ENCODE measurements at regions not wholly inside any gene's neighbourhood (a gene's known extent, or its start where the extent isn't known, plus 50 kb on each side); places are given as distances from the start of the nearest gene placed in this dataset.

- Mint-ChIP-seq H3K4me3 (no peak overlapping the region), H3K27me3 (peaks cover 4% of the 10 kb centered on the region), H3K9me3 (peaks cover 9% of the 10 kb centered on the region), H3K4me1 (ENCODE audit: low read depth) (no peaks in the 10 kb centered on the region), H3K27ac (no peak overlapping the region), H3K36me3 (ENCODE audit: low read depth) (no peaks in the 10 kb centered on the region)
Measured at GRCh38 chr9:90451804-90452203, 190.8 kb downstream of the DIRAS2 start.

DNA sequence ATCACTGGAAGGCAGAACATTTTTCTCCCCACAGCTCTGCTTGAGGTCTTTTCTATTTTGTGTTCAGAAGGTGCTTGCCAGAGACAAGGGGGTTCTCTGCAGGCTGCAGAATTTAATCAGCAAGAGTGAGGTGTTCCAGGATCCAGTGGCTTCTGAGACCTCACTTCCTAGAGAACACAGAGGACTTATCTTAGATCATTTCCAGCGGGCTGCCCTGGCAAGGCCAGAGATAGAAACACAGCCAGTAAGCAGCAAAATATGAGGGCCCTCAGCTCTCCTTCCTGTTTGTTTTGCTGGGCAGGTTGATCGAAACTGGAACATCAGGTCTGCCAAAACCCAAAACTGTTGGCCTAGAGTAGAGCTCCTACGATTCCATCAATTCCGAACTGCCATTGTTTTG lies 187.3 kb downstream of the DIRAS2 start:
- H3K27ac Mint-ChIP-seq = no peak overlapping the region
- peaks cover 9% of the 10 kb centered on the region for H3K9me3 Mint-ChIP-seq
- peaks cover 4% of the 10 kb centered on the region for H3K27me3 Mint-ChIP-seq
- no peak overlapping the region for H3K4me3 Mint-ChIP-seq
- no peaks in the 10 kb centered on the region for H3K4me1 Mint-ChIP-seq (ENCODE audit: low read depth)
- H3K36me3 Mint-ChIP-seq (ENCODE audit: low read depth) = no peaks in the 10 kb centered on the region

GRCh38 chr9:90457386-90458190 lies 185.0 kb downstream of the DIRAS2 start:
- Mint-ChIP-seq H3K4me1 (ENCODE audit: low read depth) (no peaks in the 10 kb centered on the region), H3K36me3 (ENCODE audit: low read depth) (no peaks in the 10 kb centered on the region), H3K9me3 (peaks cover 9% of the 10 kb centered on the region), H3K27me3 (peaks cover 16% of the 10 kb centered on the region), H3K4me3 (no peak overlapping the region), H3K27ac (no peak overlapping the region)

GRCh38 chr9:90458485-90458884 lies 184.1 kb downstream of the DIRAS2 start:
- Mint-ChIP-seq H3K4me3 (no peak overlapping the region), H3K36me3 (ENCODE audit: low read depth) (no peaks in the 10 kb centered on the region), H3K9me3 (peaks cover 9% of the 10 kb centered on the region), H3K4me1 (ENCODE audit: low read depth) (no peaks in the 10 kb centered on the region), H3K27ac (no peak overlapping the region), H3K27me3 (peaks cover 20% of the 10 kb centered on the region)

GRCh38 chr9:90459321-90459720 lies 183.3 kb downstream of the DIRAS2 start:
- H3K27me3 Mint-ChIP-seq = peaks cover 20% of the 10 kb centered on the region
- H3K4me1 Mint-ChIP-seq (ENCODE audit: low read depth) = no peaks in the 10 kb centered on the region
- H3K27ac Mint-ChIP-seq = no peak overlapping the region
- H3K36me3 Mint-ChIP-seq (ENCODE audit: low read depth) = no peaks in the 10 kb centered on the region
- no peak overlapping the region for H3K4me3 Mint-ChIP-seq
- H3K9me3 Mint-ChIP-seq = peaks cover 7% of the 10 kb centered on the region

- H3K36me3 Mint-ChIP-seq (ENCODE audit: low read depth) = no peaks in the 10 kb centered on the region
- H3K27ac Mint-ChIP-seq = no peak overlapping the region
- H3K4me3 Mint-ChIP-seq = no peak overlapping the region
- no peaks in the 10 kb centered on the region for H3K4me1 Mint-ChIP-seq (ENCODE audit: low read depth)
- H3K27me3 Mint-ChIP-seq = peaks cover 24% of the 10 kb centered on the region
- H3K9me3 Mint-ChIP-seq = peaks cover 4% of the 10 kb centered on the region
Measured at GRCh38 chr9:90460220-90460619, 182.4 kb downstream of the DIRAS2 start.

- Mint-ChIP-seq H3K4me1 (ENCODE audit: low read depth) (no peaks in the 10 kb centered on the region), H3K36me3 (ENCODE audit: low read depth) (no peaks in the 10 kb centered on the region), H3K9me3 (no peaks in the 10 kb centered on the region), H3K4me3 (no peak overlapping the region), H3K27ac (no peak overlapping the region), H3K27me3 (peaks cover 23% of the 10 kb centered on the region)
Measured at GRCh38 chr9:90464978-90465377, 177.6 kb downstream of the DIRAS2 start.

DNA sequence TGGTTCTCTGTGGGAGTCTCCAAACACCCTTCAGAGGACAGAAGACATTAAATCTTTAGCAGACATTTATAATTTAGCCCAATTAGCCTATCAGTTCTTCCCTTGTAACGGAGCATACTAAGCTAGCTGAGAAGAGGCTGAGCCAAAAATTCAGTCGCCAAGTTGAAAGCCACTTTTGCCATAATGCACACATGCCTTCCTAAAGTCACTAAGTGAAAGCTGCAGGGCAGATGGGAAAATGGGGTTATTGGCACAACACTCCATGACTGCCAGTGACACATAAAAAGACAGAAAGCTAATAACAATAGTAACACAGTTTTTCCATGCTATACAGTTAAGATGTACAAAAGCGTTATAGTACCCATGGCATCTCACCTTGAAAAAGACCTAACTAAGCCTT lies 176.2 kb downstream of the DIRAS2 start:
- no peaks in the 10 kb centered on the region for H3K36me3 Mint-ChIP-seq (ENCODE audit: low read depth)
- H3K27me3 Mint-ChIP-seq = peaks cover 23% of the 10 kb centered on the region
- H3K27ac Mint-ChIP-seq = no peak overlapping the region
- H3K4me1 Mint-ChIP-seq (ENCODE audit: low read depth) = no peaks in the 10 kb centered on the region
- no peaks in the 10 kb centered on the region for H3K9me3 Mint-ChIP-seq
- H3K4me3 Mint-ChIP-seq = no peak overlapping the region

- H3K4me3 Mint-ChIP-seq = no peak overlapping the region
- H3K27me3 Mint-ChIP-seq = peaks cover 24% of the 10 kb centered on the region
- H3K36me3 Mint-ChIP-seq (ENCODE audit: low read depth) = no peaks in the 10 kb centered on the region
- no peak overlapping the region for H3K27ac Mint-ChIP-seq
- no peaks in the 10 kb centered on the region for H3K9me3 Mint-ChIP-seq
- no peaks in the 10 kb centered on the region for H3K4me1 Mint-ChIP-seq (ENCODE audit: low read depth)
Measured at GRCh38 chr9:90469435-90469834, 173.2 kb downstream of the DIRAS2 start.

DNA sequence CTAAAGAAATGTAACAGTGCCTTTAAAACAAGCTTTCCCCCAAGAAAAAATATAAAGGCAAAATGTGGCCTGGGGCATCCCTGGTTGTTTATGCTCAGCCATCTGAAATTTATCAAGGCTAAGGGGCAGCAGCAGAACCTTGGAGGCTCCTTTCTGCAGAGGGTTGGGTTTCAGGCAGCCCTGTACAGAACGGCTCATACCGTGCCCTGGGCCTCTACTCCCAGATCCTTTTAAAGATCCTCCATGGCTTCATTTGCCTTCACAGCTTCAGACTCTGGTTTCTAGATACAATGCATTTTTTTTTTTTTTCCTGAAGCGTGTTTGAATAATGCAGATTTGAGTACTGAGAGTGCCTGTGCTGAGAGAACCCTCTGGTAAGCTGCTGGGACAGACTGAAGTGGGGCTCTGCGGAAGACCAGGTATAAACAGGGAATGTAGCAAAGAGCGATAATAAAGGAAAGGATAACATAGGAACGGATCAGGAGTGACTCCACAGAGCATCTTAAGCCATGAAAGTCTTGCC lies 172.7 kb downstream of the DIRAS2 start:
- Mint-ChIP-seq H3K27ac (no peak overlapping the region), H3K9me3 (no peaks in the 10 kb centered on the region), H3K4me3 (no peak overlapping the region), H3K4me1 (ENCODE audit: low read depth) (no peaks in the 10 kb centered on the region), H3K27me3 (peaks cover 23% of the 10 kb centered on the region), H3K36me3 (ENCODE audit: low read depth) (no peaks in the 10 kb centered on the region)

- H3K27ac Mint-ChIP-seq = no peak overlapping the region
- no peaks in the 10 kb centered on the region for H3K36me3 Mint-ChIP-seq (ENCODE audit: low read depth)
- H3K27me3 Mint-ChIP-seq = peaks cover 13% of the 10 kb centered on the region
Measured at GRCh38 chr9:90476058-90476457, 166.6 kb downstream of the DIRAS2 start.

GRCh38 chr9:90477535-90477934 lies 165.1 kb downstream of the DIRAS2 start:
- no peak overlapping the region for H3K4me3 Mint-ChIP-seq
- H3K27ac Mint-ChIP-seq = no peak overlapping the region
- H3K36me3 Mint-ChIP-seq (ENCODE audit: low read depth) = no peaks in the 10 kb centered on the region
- no peaks in the 10 kb centered on the region for H3K4me1 Mint-ChIP-seq (ENCODE audit: low read depth)
- peaks cover 9% of the 10 kb centered on the region for H3K27me3 Mint-ChIP-seq
- H3K9me3 Mint-ChIP-seq = no peaks in the 10 kb centered on the region

More at GRCh38 chr9:90476058-90476457, 166.6 kb downstream of the DIRAS2 start:
- Mint-ChIP-seq H3K4me3 (no peak overlapping the region), H3K9me3 (no peaks in the 10 kb centered on the region), H3K4me1 (ENCODE audit: low read depth) (no peaks in the 10 kb centered on the region)

- Mint-ChIP-seq H3K4me3 (no peak overlapping the region), H3K9me3 (no peaks in the 10 kb centered on the region), H3K4me1 (ENCODE audit: low read depth) (no peaks in the 10 kb centered on the region)
Measured at GRCh38 chr9:90478821-90479220, 163.8 kb downstream of the DIRAS2 start.

DNA sequence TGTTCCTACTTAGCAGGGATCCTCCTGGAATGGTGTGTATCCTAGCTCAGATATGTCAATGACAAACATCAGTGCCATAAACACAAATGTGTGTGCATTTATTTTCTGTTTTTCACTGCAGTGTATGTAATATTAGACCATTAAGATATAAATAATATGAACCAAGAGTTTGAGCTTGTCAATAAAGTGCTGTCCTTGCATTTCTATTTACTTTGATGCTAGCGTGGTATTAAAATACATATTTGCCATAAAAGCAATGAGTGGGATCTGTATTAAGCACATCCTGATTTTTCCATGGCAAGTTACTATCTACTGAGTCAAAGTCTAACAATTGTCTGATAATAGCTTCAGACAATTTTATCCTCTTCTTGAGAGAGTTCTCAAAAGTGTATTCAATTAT lies 157.6 kb downstream of the DIRAS2 start:
- H3K27ac Mint-ChIP-seq = no peak overlapping the region
- no peak overlapping the region for H3K4me3 Mint-ChIP-seq
- H3K27me3 Mint-ChIP-seq = peaks cover 25% of the 10 kb centered on the region
- H3K36me3 Mint-ChIP-seq (ENCODE audit: low read depth) = no peaks in the 10 kb centered on the region
- peaks cover 4% of the 10 kb centered on the region for H3K9me3 Mint-ChIP-seq
- no peaks in the 10 kb centered on the region for H3K4me1 Mint-ChIP-seq (ENCODE audit: low read depth)

More at GRCh38 chr9:90478821-90479220, 163.8 kb downstream of the DIRAS2 start:
- H3K27ac Mint-ChIP-seq = no peak overlapping the region
- no peaks in the 10 kb centered on the region for H3K36me3 Mint-ChIP-seq (ENCODE audit: low read depth)
- peaks cover 10% of the 10 kb centered on the region for H3K27me3 Mint-ChIP-seq

DNA sequence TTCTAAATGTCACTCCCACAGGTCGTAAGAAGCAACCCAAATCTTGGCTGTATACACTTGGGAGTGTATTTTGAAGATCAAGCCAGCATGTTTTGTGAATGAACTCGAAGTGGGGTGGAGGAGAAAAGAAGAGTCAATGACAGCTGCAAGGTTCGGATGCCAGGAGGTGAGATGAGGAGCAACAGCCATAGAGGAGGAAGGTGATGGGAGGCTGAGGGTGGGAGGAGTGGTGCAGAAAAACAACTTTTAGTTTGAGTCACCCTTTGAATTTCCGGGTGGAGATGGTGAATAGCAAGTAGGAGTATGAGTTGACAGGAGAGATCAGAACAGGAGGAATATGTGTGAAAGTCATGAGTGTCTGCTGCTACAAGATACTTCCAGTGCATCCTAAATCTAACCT lies 153.6 kb downstream of the DIRAS2 start:
- Mint-ChIP-seq H3K4me1 (ENCODE audit: low read depth) (no peaks in the 10 kb centered on the region), H3K27me3 (peaks cover 30% of the 10 kb centered on the region), H3K9me3 (peaks cover 4% of the 10 kb centered on the region), H3K27ac (no peak overlapping the region), H3K36me3 (ENCODE audit: low read depth) (no peaks in the 10 kb centered on the region), H3K4me3 (no peak overlapping the region)

DNA sequence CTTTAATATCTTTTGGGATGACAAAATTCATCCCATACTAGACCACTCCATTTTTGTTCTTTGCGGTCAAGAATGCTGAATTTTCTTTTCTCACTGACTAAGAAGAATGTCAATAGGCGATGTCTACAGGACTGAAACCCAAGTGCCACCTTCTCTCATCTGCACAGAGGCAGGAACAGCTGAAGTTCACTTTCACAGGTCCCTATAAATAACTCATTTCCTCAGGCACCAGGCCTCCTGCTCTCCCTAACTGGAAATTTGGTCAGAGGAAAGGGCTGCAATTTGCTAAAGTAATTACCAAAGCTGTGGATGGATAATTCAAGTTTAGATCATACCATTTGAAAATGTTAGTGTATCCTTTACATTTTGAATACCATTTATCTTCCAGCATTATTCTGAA lies 142.9 kb downstream of the DIRAS2 start:
- H3K9me3 Mint-ChIP-seq = no peaks in the 10 kb centered on the region

More for the DNA sequence above, 142.9 kb downstream of the DIRAS2 start:
- Mint-ChIP-seq H3K4me3 (no peak overlapping the region), H3K4me1 (ENCODE audit: low read depth) (no peaks in the 10 kb centered on the region), H3K27me3 (peaks cover 25% of the 10 kb centered on the region), H3K36me3 (ENCODE audit: low read depth) (no peaks in the 10 kb centered on the region), H3K27ac (no peak overlapping the region)

Measured in stimulated activated naive CD8-positive, alpha-beta T cell treated with anti-CD3 and anti-CD28 coated beads, Interleukin-15, Interleukin-2, amounts not matched to agents 100 ng/mL and 50 ng/mL, for 24 hours (primary cell).